ENCODE measurements at regions not wholly inside any gene's neighbourhood (a gene's known extent, or its start where the extent isn't known, plus 50 kb on each side); places are given as distances from the start of the nearest gene placed in this dataset.
A peak's percentile ranks its signal among the peaks of the same experiment; 100 is the strongest.
"Not testable (repeated sequence)": the region's sequence is repeated elsewhere in the genome, so short reads cannot be mapped to it uniquely, and the experiment has no call there.

DNA sequence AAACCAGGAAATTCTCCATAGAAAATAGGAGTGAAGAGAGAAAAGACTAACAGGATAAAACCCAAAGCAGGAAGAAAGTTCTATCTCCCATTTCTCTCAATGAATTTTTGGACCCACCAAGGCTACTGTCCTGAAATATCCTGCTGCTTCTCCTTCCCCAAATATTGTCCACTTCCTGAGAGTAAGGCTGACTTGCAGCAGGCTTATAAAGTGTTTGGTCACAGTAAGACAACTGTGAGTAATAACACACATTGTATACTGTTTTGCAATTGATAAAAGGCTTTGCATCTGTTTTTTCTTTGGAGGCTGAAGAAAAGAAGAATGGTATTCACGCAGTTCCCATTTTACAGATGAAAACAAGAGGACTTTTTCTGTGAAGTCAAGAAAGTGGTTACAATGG is 52.8 kb downstream of the FOXD4L6 start:
- H3K4me3 Mint-ChIP-seq: peak overlapping the region; percentile 67
- not testable (repeated sequence) for DNase-seq; H3K9me3 Mint-ChIP-seq; H3K4me1 Mint-ChIP-seq (ENCODE audit: low read depth); ATAC-seq; H3K36me3 Mint-ChIP-seq (ENCODE audit: insufficient read depth)
- peaks cover 35% of the 10 kb centered on the region for H3K27me3 Mint-ChIP-seq (ENCODE audit: low read depth)

DNA sequence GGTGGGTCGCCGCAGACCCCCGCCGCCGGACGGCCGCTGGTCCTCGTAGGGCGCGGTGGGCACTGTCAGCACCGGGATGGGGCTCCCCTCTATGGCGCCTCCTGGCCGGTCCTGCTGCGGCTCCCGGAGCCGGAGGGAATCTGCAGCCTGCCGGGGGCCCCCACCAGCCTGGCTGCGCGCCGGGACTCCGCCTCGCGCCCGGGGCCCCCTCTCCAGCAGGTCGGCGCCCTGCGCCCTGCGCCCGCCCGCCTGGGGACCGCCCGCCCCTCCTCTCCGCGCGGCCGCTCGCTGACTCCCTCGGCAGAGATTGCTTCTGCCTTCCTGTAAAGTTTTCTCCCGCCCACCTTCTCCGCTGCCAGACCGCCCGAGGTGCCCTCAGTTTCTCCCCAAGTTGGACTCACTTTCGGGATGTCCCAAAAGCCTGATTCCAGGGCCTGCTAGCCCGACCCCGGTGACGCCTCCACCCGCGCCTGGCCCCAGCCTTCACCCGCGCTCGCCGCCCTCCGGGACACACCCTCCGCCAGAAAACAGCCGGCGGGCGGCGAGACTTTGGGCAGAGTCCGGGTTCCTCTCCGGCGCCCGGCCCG is 54.0 kb downstream of the FOXD4L6 start:
- Mint-ChIP-seq H3K27me3 (ENCODE audit: low read depth) (peaks cover 37% of the 10 kb centered on the region), H3K4me3 (peak overlapping the region; percentile 67)
- not testable (repeated sequence) for H3K36me3 Mint-ChIP-seq (ENCODE audit: insufficient read depth); DNase-seq; H3K4me1 Mint-ChIP-seq (ENCODE audit: low read depth); H3K9me3 Mint-ChIP-seq
- peak; percentile 75 to 78 for ATAC-seq

DNA sequence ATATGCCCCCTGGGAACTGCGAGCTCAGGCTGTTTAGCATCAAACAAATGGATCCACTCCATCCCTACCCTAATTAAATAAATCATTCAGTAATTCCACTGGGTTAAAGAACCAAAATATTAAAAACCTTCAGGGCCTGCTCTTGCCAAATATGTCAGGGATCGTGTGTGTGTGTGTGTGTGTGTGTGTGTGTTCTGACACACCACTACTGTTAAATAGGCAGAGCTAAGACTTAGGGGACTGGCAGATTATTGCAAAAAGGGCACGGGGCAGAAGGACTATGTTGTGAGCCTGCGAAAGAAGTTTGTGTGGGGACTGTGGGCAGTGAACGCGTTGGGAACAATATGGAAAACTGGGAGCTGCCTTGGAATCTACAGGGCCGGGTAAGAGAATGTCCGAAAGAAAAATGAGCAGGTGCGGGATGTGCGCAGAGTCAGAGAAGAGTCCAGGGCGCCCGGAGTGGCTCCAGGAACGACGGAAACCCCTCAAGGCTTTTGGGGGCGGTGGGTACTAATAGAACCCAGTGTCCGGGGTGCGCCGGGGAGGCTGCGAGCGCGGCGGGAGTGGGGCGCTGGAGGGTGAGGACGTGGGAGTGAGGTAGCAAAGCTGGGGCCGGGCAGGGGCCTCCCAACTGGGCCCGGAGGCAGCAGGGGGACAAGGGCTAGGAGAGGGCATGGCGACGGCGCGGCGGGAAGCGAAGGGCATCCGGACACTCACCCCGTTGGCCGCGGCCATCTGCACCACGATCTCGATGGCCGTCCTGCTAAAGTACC is 54.8 kb downstream of the FOXD4L6 start:
- DNase-seq; H3K9me3 Mint-ChIP-seq; H3K4me1 Mint-ChIP-seq (ENCODE audit: low read depth); H3K36me3 Mint-ChIP-seq (ENCODE audit: insufficient read depth): not testable (repeated sequence)
- peak overlapping the region; percentile 34 for H3K4me3 Mint-ChIP-seq
- peaks cover 37% of the 10 kb centered on the region for H3K27me3 Mint-ChIP-seq (ENCODE audit: low read depth)
- peak in 1 of 2 donors; percentile 19 for ATAC-seq

DNA sequence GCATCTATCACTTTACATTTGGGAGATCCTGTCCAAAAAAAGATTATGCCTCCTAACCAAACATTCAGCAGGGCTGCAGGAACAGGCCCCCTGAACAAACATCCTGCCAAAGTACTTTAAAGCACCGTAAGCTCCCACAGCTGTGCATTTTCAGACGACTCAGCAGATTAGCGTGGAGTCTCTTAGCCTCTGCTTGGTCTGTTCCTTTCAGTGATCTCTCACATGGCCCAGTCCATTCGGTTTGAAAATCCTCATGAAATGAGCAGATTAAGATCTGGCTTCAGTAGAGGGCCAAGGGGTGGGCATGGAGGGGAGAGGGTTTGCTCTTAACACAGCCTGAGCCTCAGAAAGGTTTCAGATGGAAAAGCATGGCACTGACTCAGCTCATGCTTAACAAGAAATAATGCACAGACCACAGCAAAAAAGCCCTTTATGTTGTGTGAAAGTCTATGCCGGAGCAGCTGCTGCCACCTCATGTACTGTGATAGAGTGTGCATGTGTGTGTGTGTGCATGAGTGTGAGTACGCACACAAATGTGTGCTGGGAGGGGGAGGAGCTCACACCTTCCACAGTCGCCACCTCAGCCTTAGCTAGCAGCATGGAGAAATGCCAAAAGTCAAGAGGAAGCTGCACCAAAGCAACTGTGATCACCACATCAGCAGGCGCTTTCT is 64.2 kb downstream of the FOXD4L6 start:
- peak overlapping the region; percentile 27 for H3K4me3 Mint-ChIP-seq
- not testable (repeated sequence) for H3K27me3 Mint-ChIP-seq (ENCODE audit: low read depth); H3K36me3 Mint-ChIP-seq (ENCODE audit: insufficient read depth); H3K9me3 Mint-ChIP-seq; H3K4me1 Mint-ChIP-seq (ENCODE audit: low read depth)
- DNase-seq (peak; percentile 14), ATAC-seq (peak; percentile 87 to 89)

DNA sequence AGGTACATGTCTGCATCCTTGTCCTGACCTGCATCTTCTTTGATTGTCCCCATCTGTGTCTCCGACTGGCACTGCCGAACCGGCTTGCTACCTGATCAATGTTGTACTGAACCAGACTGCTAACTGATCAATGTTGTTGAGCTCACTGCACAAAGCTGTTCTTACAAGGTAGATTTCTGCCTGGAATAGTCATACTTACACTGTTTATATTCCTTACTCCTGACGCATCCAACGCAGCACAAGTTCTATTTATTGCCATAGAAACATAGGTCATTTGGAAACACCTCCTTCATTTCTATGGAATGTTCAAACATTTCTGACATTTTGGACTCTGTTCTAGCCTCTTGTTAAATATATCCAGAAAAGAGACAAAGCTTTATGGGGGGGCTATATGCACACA is 65.2 kb downstream of the FOXD4L6 start:
- not testable (repeated sequence) for H3K9me3 Mint-ChIP-seq; H3K27me3 Mint-ChIP-seq (ENCODE audit: low read depth); ATAC-seq; H3K4me1 Mint-ChIP-seq (ENCODE audit: low read depth); H3K4me3 Mint-ChIP-seq; DNase-seq; H3K36me3 Mint-ChIP-seq (ENCODE audit: insufficient read depth)

DNA sequence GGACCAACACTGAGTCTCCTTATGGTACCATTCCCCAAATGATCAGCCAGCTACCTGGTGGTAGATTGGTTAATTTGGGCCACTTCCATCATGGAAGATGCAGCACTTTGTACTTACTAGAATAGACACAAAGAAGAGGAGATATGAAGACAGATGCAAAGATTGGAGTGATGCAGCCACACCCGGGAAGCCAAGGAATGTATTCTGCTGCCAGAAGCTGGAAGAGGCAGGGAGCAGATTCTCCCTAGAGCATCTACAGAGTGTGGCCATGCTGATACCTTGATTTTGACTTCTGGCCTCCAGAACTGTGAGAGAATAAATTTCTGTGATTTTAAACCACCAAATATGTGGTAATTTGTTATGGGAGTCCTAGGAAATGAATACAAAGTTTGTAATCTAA is 68.9 kb downstream of the FOXD4L6 start:
- not testable (repeated sequence) for DNase-seq; H3K27me3 Mint-ChIP-seq (ENCODE audit: low read depth); H3K4me1 Mint-ChIP-seq (ENCODE audit: low read depth); H3K36me3 Mint-ChIP-seq (ENCODE audit: insufficient read depth); ATAC-seq; H3K4me3 Mint-ChIP-seq; H3K9me3 Mint-ChIP-seq

DNA sequence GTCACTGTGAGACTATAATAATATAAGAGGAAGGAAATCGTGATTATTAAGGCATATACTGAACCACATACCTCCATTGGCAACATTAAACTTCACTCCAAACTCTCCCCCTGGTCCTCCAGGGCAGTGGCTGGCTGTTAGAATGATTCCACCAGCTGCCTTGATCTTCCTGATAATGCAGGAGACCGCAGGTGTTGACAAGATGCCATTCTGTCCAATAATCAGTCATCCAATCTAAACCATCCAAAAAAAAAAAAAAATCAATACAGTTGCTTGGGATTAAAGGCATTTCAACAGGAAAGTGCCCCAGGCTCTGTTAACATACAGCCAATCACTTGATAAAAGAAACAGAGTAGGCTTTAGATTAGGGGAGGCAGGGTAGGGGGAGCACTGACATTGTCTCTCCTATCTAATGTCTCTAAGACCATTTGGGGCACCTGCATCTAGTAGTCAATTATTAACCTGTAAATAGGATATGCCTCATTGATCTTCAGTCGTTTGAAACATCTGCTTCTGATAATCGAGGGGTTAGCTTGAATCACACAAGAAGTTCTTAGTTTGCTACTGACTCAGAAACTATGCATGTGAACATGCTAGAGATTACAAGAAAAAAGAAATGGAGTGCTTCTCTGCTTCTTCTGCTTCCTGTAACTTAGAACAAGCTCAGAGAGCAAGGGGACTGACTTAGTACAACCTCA is 74.7 kb downstream of the FOXD4L6 start:
- not testable (repeated sequence) for H3K36me3 Mint-ChIP-seq (ENCODE audit: insufficient read depth); H3K4me1 Mint-ChIP-seq (ENCODE audit: low read depth); DNase-seq; H3K4me3 Mint-ChIP-seq; H3K27me3 Mint-ChIP-seq (ENCODE audit: low read depth); ATAC-seq; H3K9me3 Mint-ChIP-seq

DNA sequence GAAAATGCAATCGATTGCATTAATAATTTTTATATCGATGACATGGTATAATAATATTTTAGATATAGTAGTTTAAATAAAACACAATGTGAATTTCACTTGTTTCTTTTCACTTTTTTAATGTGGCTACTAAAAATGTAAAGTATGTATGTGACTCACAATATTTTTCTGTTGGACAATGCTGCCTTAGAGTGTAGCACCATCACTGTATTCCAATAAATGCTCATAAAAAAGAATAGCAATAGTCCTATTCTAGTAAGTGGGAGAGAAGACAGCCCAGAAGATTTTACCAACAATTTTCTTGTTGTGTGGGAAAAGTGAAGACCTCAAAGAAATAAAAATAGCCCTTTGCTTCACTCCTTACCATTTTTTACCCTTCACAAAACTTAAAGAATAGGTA is 79.8 kb downstream of the FOXD4L6 start:
- ATAC-seq; H3K4me1 Mint-ChIP-seq (ENCODE audit: low read depth); H3K4me3 Mint-ChIP-seq; H3K36me3 Mint-ChIP-seq (ENCODE audit: insufficient read depth); H3K27me3 Mint-ChIP-seq (ENCODE audit: low read depth); DNase-seq; H3K9me3 Mint-ChIP-seq: not testable (repeated sequence)

DNA sequence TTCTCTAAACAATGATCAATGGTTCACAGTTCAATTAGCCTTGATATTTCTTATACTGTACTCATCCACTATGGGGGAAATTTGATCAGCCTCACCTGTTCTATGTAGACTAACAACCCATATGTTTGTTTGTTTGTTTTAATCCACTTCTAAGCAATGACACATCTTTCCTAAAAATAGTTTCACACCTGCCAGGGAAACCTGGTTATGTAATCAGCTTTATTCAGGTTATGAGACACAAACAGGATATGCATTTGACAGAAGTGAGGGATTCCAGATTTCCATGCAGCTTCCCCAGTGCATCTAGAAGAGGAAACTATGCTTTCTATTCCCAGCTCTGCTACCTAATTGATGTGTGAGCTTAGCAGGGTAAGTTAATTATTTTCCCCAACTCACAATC is 80.7 kb downstream of the FOXD4L6 start:
- not testable (repeated sequence) for H3K36me3 Mint-ChIP-seq (ENCODE audit: insufficient read depth)

DNA sequence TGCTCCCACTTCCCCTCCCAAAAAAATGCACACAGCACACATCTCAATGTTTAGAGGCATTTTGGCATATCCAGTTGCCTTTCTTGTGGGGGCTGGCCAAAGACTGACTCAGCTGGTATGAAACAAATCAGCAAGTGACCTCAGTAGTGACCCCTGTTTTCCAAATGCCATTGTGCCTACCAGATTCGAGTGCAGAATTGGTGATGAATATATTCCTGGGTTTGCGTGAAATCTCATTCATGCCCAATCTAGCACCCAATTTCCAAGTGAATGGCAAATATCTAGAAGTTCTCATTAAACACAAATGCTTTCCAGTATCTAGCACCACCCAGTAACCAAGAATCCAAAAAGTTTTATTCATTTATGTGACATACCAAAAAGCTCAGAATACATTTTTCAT is 83.6 kb downstream of the FOXD4L6 start:
- H3K27me3 Mint-ChIP-seq (ENCODE audit: low read depth); H3K9me3 Mint-ChIP-seq; DNase-seq; H3K4me1 Mint-ChIP-seq (ENCODE audit: low read depth); H3K4me3 Mint-ChIP-seq; H3K36me3 Mint-ChIP-seq (ENCODE audit: insufficient read depth); ATAC-seq: not testable (repeated sequence)

More for the DNA sequence above, 80.7 kb downstream of the FOXD4L6 start:
- DNase-seq; H3K4me3 Mint-ChIP-seq; H3K4me1 Mint-ChIP-seq (ENCODE audit: low read depth); H3K27me3 Mint-ChIP-seq (ENCODE audit: low read depth); H3K9me3 Mint-ChIP-seq; ATAC-seq: not testable (repeated sequence)

DNA sequence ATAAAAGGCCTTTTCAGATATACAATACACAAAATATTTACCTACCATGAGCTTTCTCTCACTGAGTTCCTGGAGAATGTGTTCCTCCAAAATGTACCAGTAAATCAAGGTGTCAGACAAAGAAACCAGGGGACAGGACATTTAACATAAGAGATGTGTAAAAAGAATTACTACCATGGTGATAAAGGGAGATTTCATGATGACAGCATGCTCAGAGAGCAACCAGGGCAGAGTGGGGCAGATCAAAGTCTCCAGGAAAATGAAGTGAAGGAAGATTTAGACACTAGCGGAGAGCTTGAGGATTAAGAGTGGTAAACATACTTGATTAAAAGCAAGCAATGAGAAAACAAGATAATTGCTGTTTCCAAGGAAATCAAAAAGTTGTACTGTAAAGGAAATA is 85.0 kb downstream of the FOXD4L6 start:
- not testable (repeated sequence) for H3K9me3 Mint-ChIP-seq; ATAC-seq; H3K36me3 Mint-ChIP-seq (ENCODE audit: insufficient read depth); H3K4me1 Mint-ChIP-seq (ENCODE audit: low read depth); H3K27me3 Mint-ChIP-seq (ENCODE audit: low read depth); DNase-seq; H3K4me3 Mint-ChIP-seq

DNA sequence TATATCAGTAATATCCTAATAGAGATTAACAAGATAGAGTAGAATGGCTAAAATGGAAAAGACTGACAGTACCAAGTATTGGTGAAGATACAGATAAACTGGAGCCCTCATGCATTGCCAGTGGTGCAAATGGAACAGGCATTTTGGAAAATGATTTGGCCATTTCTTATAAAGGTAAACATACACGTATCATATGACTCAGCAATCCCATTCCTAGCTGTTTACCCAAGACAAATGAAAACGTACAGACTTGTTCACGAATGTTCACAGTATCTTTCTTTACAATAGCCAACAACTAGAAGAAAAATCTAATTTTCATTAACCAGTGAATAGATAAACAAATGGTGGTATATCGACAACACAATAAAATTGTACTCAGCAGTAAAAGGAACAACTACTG is 86.4 kb downstream of the FOXD4L6 start:
- ATAC-seq; H3K27me3 Mint-ChIP-seq (ENCODE audit: low read depth); H3K4me1 Mint-ChIP-seq (ENCODE audit: low read depth): not testable (repeated sequence)

DNA sequence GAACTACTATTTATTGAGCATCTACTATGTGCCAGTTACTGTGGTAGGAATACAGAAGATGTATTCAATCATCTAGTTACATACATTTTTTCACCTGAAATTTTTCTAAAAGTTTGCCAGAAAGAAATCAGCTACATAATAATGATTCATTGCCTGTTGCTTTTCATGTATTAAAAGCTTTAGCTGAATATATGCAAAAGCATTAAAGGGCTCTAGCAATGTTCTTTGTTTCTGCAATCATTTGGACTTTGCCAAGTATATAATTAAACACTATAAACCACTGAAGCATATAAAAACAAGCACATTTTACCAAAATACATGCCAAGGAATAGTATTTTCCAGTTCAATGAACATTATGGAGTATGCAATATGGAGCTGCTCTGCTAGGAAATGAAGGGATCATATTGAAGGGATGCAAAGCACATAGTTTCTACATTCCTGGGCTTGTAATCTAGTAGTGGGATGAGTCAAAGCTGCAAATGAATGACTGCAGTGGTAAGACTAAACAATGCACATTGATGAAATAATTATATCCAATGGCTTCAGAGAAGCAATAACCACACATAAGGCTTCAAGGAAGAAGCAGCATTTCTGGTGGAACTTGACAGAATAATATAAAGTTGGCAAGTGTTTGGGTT is 87.7 kb downstream of the FOXD4L6 start:
- not testable (repeated sequence) for H3K9me3 Mint-ChIP-seq; ATAC-seq; H3K4me1 Mint-ChIP-seq (ENCODE audit: low read depth); H3K27me3 Mint-ChIP-seq (ENCODE audit: low read depth); H3K36me3 Mint-ChIP-seq (ENCODE audit: insufficient read depth); H3K4me3 Mint-ChIP-seq; DNase-seq

More for the DNA sequence above, 86.4 kb downstream of the FOXD4L6 start:
- H3K4me3 Mint-ChIP-seq; H3K9me3 Mint-ChIP-seq; H3K36me3 Mint-ChIP-seq (ENCODE audit: insufficient read depth); DNase-seq: not testable (repeated sequence)

DNA sequence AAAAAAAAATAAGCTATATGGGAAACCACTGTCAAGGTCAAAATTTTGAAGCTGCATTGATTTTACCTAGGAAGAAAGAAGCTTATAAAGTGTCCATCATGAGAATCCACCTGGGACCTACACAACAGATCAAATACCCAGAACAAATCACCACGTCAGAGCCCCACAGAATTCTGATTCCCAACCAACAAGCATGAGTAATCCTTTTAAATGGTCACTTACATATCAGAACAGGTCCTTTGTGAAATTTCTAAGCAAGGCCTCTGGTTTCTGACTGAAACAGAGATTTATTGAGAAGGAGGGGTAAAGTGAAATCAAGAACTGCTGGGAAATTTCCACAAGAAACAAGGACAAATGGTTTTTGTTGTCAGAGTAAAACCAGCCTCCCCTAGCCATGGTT is 93.2 kb downstream of the FOXD4L6 start:
- not testable (repeated sequence) for ATAC-seq; H3K4me3 Mint-ChIP-seq; H3K4me1 Mint-ChIP-seq (ENCODE audit: low read depth); DNase-seq; H3K36me3 Mint-ChIP-seq (ENCODE audit: insufficient read depth); H3K9me3 Mint-ChIP-seq; H3K27me3 Mint-ChIP-seq (ENCODE audit: low read depth)

All from activated T-cell treated with anti-CD3 and anti-CD28 coated beads, Interleukin-2, amount 50 U/mL, for 4 hours (primary cell).